Caco-2 (cell line): ENCODE measurements at regions not wholly inside any gene's neighbourhood (a gene's known extent, or its start where the extent isn't known, plus 50 kb on each side); places are given as distances from the start of the nearest gene placed in this dataset.

ENCODE experiments used
- BruUV-seq: library from RNA; stranded (reverse); fragments of 400-500 nt; replicated peaks from 2 replicates; lab custom pipeline; 2021; lab: Mats Ljungman, UMichigan
- CTCF ChIA-PET: fragments of 300-600 bp; sonication (Branson Sonifier 250); formaldehyde crosslinking; loops from one replicate; lab custom pipeline; 2022; ENCODE audit warnings: antibody characterized with exemption; lab: Charles Lee
- POLR2A ChIA-PET: fragments of 300-600 bp; sonication (Branson Sonifier 250); formaldehyde crosslinking; loops from one replicate; lab custom pipeline; 2022; ENCODE audit warnings: antibody characterized with exemption; lab: Charles Lee
- DNase-seq, 2 experiments: peaks; one replicate each; pipeline versions ENCODE4 v3.0.0 to v3.0.0-alpha.2; 2020 to 2022
- H3K27me3 ChIP-seq: replicated peaks from 2 replicates; pipeline ENCODE4 v1.6.0; 2011; ENCODE audit warnings: low read length; ENCODE audit not compliant: control insufficient read depth, insufficient read depth
- H3K36me3 ChIP-seq: 2 replicates; pipeline ENCODE4 v1.5.1; 2011; ENCODE audit warnings: low read length; ENCODE audit not compliant: control insufficient read depth, insufficient read depth
- H3K4me1 ChIP-seq: fragments of 250-450 bp; sonication (Bioruptor Pico); 2 replicates; pipeline ENCODE4 v1.5.1; 2020; ENCODE audit warnings: mild to moderate bottlenecking
- H3K4me3 ChIP-seq: 2 replicates; pipeline ENCODE4 v1.5.1; 2011; ENCODE audit warnings: low read depth, mild to moderate bottlenecking, control low read depth, low read length
- H3K9me3 ChIP-seq: fragments of 250-450 bp; sonication (Bioruptor Pico); 2 replicates; pipeline ENCODE4 v1.5.1; 2020; ENCODE audit warnings: mild to moderate bottlenecking, moderate library complexity
- H3K27ac Mint-ChIP-seq: one replicate; pipeline ENCODE4 v1.8.0; 2022; ENCODE audit warnings: mixed read lengths; ENCODE audit not compliant: unreplicated experiment
- H3K27me3 Mint-ChIP-seq: one replicate; pipeline ENCODE4 v1.8.0; 2022; ENCODE audit warnings: mixed read lengths; ENCODE audit not compliant: insufficient read depth, unreplicated experiment
- H3K36me3 Mint-ChIP-seq: one replicate; pipeline ENCODE4 v1.8.0; 2022; ENCODE audit warnings: mild to moderate bottlenecking, mixed read lengths; ENCODE audit not compliant: insufficient read depth, unreplicated experiment
- H3K4me1 Mint-ChIP-seq: one replicate; pipeline ENCODE4 v1.8.0; 2022; ENCODE audit warnings: low read depth, mixed read lengths; ENCODE audit not compliant: unreplicated experiment
- H3K4me3 Mint-ChIP-seq: one replicate; pipeline ENCODE4 v1.8.0; 2022; ENCODE audit warnings: mild to moderate bottlenecking, moderate library complexity, mixed read lengths; ENCODE audit not compliant: unreplicated experiment
- H3K9me3 Mint-ChIP-seq: one replicate; pipeline ENCODE4 v1.8.0; 2022; ENCODE audit warnings: mixed read lengths; ENCODE audit not compliant: unreplicated experiment
- intact Hi-C: fragments of 100-400 bp; cut with micrococcal nuclease; formaldehyde crosslinking; loops from one replicate; pipeline ENCODE4 v1.10.0; 2022; ENCODE audit not compliant: unreplicated experiment
- TF ChIP-seq, protein P1 (sequence below), 2 experiments: fragments of 200-600 bp in 1 of 2; IDR thresholded peaks; 1 replicate in 1 of 2; 2 replicates in 1 of 2; pipeline versions ENCODE4 v1.5.1 to v1.8.0; 2011 to 2022; ENCODE audit warnings: antibody characterized with exemption in 1 of 2, control low read depth in 1 of 2, inconsistent platforms in 1 of 2, low read depth in 1 of 2, low read length in 1 of 2, mild to moderate bottlenecking in 1 of 2, moderate library complexity in 1 of 2; ENCODE audit not compliant: insufficient read depth in 1 of 2, severe bottlenecking in 1 of 2, unreplicated experiment in 1 of 2

DNA sequence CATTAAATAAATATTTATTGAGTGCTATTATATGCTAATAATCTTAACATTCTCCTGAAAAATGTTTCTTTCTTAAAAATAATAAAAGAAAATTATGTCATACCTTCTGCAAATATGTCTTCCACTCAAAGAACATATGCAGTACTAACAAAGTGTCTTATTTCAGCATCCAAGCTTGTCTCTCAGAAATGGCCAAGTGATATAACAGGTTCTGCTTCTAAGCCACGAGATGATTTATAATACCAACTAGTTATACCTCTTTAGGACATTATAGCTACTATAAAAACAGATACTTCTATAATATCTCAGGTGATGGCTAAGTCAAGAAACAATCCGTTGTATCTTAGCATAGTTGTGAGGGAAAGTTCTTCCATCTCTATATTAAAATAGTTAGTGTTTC is 128.1 kb upstream of the ARID2 start:
- no peaks in the 10 kb centered on the region for H3K27me3 ChIP-seq
- no peak overlapping the region for H3K27ac Mint-ChIP-seq
- no peaks in the 10 kb centered on the region for H3K36me3 Mint-ChIP-seq
- intact Hi-C loops = no loop called here
- BruUV-seq = no TSS peak
- no peak overlapping the region for H3K4me3 ChIP-seq
- no peaks in the 10 kb centered on the region for H3K36me3 ChIP-seq
- no peak overlapping the region for H3K4me3 Mint-ChIP-seq
- H3K9me3 Mint-ChIP-seq = peaks cover 19% of the 10 kb centered on the region
- ChIA-PET POLR2A (no interaction called here), CTCF (interaction anchor here (0.6 kb wide), 1 partner anchor 58 kb away, joined by 3 read pairs; no protein-coding TSS in a partner anchor)
- peaks cover 11% of the 10 kb centered on the region for H3K4me1 ChIP-seq
- no peak for DNase-seq
- H3K27me3 Mint-ChIP-seq = no peaks in the 10 kb centered on the region
- TF ChIP-seq, protein P1, sequence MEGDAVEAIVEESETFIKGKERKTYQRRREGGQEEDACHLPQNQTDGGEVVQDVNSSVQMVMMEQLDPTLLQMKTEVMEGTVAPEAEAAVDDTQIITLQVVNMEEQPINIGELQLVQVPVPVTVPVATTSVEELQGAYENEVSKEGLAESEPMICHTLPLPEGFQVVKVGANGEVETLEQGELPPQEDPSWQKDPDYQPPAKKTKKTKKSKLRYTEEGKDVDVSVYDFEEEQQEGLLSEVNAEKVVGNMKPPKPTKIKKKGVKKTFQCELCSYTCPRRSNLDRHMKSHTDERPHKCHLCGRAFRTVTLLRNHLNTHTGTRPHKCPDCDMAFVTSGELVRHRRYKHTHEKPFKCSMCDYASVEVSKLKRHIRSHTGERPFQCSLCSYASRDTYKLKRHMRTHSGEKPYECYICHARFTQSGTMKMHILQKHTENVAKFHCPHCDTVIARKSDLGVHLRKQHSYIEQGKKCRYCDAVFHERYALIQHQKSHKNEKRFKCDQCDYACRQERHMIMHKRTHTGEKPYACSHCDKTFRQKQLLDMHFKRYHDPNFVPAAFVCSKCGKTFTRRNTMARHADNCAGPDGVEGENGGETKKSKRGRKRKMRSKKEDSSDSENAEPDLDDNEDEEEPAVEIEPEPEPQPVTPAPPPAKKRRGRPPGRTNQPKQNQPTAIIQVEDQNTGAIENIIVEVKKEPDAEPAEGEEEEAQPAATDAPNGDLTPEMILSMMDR (IDR thresholded peaks at IDR 0.05; ENCODE audit: insufficient read depth in 1 of 2, low read depth in 1 of 2, low read length in 1 of 2, severe bottlenecking in 1 of 2, unreplicated experiment in 1 of 2) = no peak
- peaks cover 18% of the 10 kb centered on the region for H3K4me1 Mint-ChIP-seq
- H3K9me3 ChIP-seq = peaks cover 9% of the 10 kb centered on the region; the same call in 1 of the 2 replicates

DNA sequence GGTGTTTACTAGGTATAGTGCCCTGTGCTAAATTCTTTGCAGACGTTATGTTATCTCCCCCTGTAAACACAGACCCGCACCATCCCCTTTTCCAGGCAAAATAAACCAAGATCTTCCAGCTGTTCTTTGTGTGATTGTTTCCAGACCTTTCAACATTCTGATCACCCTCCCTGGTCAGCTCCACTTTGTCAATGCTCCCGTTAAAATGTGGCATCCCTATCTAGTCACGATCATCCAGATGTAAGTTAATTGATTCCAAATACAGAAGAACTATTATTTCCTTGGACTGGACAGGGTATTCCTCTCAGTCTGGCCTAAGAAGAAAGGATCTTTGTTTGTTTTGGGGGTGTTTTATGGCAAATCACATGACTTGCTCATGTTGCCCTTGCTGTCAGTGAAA is 127.6 kb upstream of the ARID2 start:
- H3K36me3 Mint-ChIP-seq = no peaks in the 10 kb centered on the region
- no peaks in the 10 kb centered on the region for H3K36me3 ChIP-seq
- H3K4me3 ChIP-seq = no peak overlapping the region
- no peak overlapping the region for H3K4me3 Mint-ChIP-seq
- no TSS peak for BruUV-seq
- H3K9me3 Mint-ChIP-seq = peaks cover 19% of the 10 kb centered on the region
- no peak overlapping the region for H3K27ac Mint-ChIP-seq
- ChIA-PET CTCF (interaction anchor here (0.6 kb wide), 1 partner anchor 58 kb away, joined by 3 read pairs; no protein-coding TSS in a partner anchor), POLR2A (no interaction called here)
- intact Hi-C loops = no loop called here
- TF ChIP-seq, protein P1 (IDR thresholded peaks at IDR 0.05; ENCODE audit: insufficient read depth in 1 of 2, low read depth in 1 of 2, low read length in 1 of 2, severe bottlenecking in 1 of 2, unreplicated experiment in 1 of 2) = no peak
- H3K4me1 ChIP-seq = peaks cover 6% of the 10 kb centered on the region; the same call in 1 of the 2 replicates
- no peaks in the 10 kb centered on the region for H3K27me3 Mint-ChIP-seq
- peaks cover 9% of the 10 kb centered on the region; the same call in 1 of the 2 replicates for H3K9me3 ChIP-seq
- no peak for DNase-seq
- peaks cover 13% of the 10 kb centered on the region for H3K4me1 Mint-ChIP-seq
- no peaks in the 10 kb centered on the region for H3K27me3 ChIP-seq

DNA sequence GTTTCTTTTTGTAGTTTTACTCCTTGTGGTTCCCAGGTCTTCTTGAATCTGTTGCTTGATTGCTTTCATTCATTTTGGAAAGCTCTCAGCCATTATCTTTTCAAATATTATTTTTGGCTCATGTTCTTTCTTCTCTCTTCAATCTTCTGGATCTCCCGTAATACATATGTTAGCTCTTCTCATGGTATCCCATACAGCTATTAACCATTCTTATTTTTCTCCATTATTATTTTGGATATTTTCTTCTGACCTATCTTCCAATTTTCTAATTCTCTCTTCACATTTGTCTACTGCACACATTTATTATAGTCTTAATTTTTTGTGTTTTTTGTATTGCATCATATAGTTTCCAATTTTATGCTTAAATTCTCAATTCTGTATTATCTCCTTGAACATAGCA is 123.9 kb upstream of the ARID2 start:
- Histone ChIP-seq H3K4me3 (no peak overlapping the region), H3K27me3 (no peaks in the 10 kb centered on the region), H3K9me3 (peaks cover 9% of the 10 kb centered on the region; the same call in 1 of the 2 replicates), H3K4me1 (no peaks in the 10 kb centered on the region), H3K36me3 (no peaks in the 10 kb centered on the region)
- POLR2A ChIA-PET = no interaction called here
- BruUV-seq = no TSS peak
- H3K4me1 Mint-ChIP-seq = peaks cover 14% of the 10 kb centered on the region
- H3K27me3 Mint-ChIP-seq = no peaks in the 10 kb centered on the region
- DNase-seq = no peak
- TF ChIP-seq, protein P1 (IDR thresholded peaks at IDR 0.05; ENCODE audit: insufficient read depth in 1 of 2, low read depth in 1 of 2, low read length in 1 of 2, severe bottlenecking in 1 of 2, unreplicated experiment in 1 of 2) = no peak
- no peaks in the 10 kb centered on the region for H3K36me3 Mint-ChIP-seq
- intact Hi-C loops = no loop called here
- CTCF ChIA-PET = interaction anchor here (0.6 kb wide), 1 partner anchor 101 kb away, joined by 3 read pairs; no protein-coding TSS in a partner anchor
- H3K4me3 Mint-ChIP-seq = no peak overlapping the region
- H3K9me3 Mint-ChIP-seq = peaks cover 19% of the 10 kb centered on the region
- H3K27ac Mint-ChIP-seq = peak overlapping the region; percentile 6
